ENCODE measurements at regions not wholly inside any gene's neighbourhood (a gene's known extent, or its start where the extent isn't known, plus 50 kb on each side); places are given as distances from the start of the nearest gene placed in this dataset.

GRCh38 chr7:121447243-121447910 lies 51.3 kb upstream of the FAM3C start:
- DNase-seq = no peak

GRCh38 chr7:121446526-121446925 lies 50.4 kb upstream of the FAM3C start:
- no peak for DNase-seq

All from suppressor macrophage treated with lipopolysaccharide for 1 hour (primary cell).